Calu3 (cell line): ENCODE measurements at regions not wholly inside any gene's neighbourhood (a gene's known extent, or its start where the extent isn't known, plus 50 kb on each side); places are given as distances from the start of the nearest gene placed in this dataset.

Experiments
- BruUV-seq: library from RNA; stranded (reverse); fragments of 400-500 nt; replicated peaks from 2 replicates; lab custom pipeline; 2021; lab: Mats Ljungman, UMichigan
- CTCF ChIA-PET: fragments of 300-600 bp; sonication (Branson Sonifier 250); formaldehyde crosslinking; loops from one replicate; lab custom pipeline; 2022; ENCODE audit warnings: antibody characterized with exemption; lab: Charles Lee
- DNase-seq: peaks from one replicate; pipeline ENCODE4 v3.0.0; 2022
- H3K27ac Mint-ChIP-seq: one replicate; pipeline ENCODE4 v1.8.0; 2022; ENCODE audit warnings: mixed read lengths; ENCODE audit not compliant: unreplicated experiment
- H3K27me3 Mint-ChIP-seq: one replicate; pipeline ENCODE4 v1.8.0; 2022; ENCODE audit warnings: mixed read lengths; ENCODE audit not compliant: unreplicated experiment
- H3K36me3 Mint-ChIP-seq: one replicate; pipeline ENCODE4 v1.8.0; 2022; ENCODE audit warnings: mild to moderate bottlenecking, moderate library complexity, mixed read lengths; ENCODE audit not compliant: insufficient read depth, unreplicated experiment
- H3K4me1 Mint-ChIP-seq: one replicate; pipeline ENCODE4 v1.8.0; 2022; ENCODE audit warnings: mild to moderate bottlenecking, low read depth, mixed read lengths; ENCODE audit not compliant: unreplicated experiment
- H3K4me3 Mint-ChIP-seq: one replicate; pipeline ENCODE4 v1.8.0; 2022; ENCODE audit warnings: mild to moderate bottlenecking, low read depth, moderate library complexity, mixed read lengths; ENCODE audit not compliant: unreplicated experiment
- H3K9me3 Mint-ChIP-seq: one replicate; pipeline ENCODE4 v1.8.0; 2022; ENCODE audit warnings: low read depth, mixed read lengths; ENCODE audit not compliant: unreplicated experiment
- CTCF ChIP-seq: fragments of 200-600 bp; IDR thresholded peaks from one replicate; pipeline ENCODE4 v1.8.0; 2022; ENCODE audit warnings: antibody characterized with exemption; ENCODE audit not compliant: unreplicated experiment
- intact Hi-C: fragments of 100-400 bp; cut with micrococcal nuclease; formaldehyde crosslinking; loops from one replicate; pipeline ENCODE4 v1.10.0; 2022; ENCODE audit not compliant: unreplicated experiment

DNA sequence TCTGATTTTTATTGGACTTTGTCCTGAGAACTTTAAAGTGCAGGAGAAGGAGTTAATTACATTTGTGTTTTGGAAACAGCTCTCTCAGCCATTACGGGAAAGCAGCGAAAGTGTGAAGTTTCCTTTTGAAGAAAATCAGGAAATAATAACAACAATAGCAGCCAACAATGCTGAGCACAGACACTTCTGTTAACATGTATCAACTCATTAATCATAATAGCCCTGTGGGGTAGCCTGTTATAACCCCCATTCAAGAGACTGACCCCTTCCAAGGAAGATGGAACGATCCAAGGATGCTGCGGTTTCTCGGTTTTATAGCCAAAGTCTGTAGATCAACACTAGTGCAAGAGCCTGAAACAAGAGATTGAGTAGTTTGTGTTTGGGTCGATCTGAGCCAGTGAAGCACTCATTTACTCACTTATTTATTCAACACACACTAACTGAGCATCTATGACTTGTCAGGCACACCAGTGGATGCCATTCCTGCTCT lies 195.5 kb downstream of the DRD1 start:
- Mint-ChIP-seq H3K9me3 (peaks cover 30% of the 10 kb centered on the region), H3K36me3 (no peaks in the 10 kb centered on the region), H3K27me3 (no peaks in the 10 kb centered on the region), H3K4me1 (no peaks in the 10 kb centered on the region), H3K4me3 (no peak overlapping the region), H3K27ac (no peak overlapping the region)
- no peak for TF ChIP-seq CTCF
- no peak for DNase-seq
- CTCF ChIA-PET, result no interaction called here
- no TSS peak for BruUV-seq
- intact Hi-C loops, result no loop called here

DNA sequence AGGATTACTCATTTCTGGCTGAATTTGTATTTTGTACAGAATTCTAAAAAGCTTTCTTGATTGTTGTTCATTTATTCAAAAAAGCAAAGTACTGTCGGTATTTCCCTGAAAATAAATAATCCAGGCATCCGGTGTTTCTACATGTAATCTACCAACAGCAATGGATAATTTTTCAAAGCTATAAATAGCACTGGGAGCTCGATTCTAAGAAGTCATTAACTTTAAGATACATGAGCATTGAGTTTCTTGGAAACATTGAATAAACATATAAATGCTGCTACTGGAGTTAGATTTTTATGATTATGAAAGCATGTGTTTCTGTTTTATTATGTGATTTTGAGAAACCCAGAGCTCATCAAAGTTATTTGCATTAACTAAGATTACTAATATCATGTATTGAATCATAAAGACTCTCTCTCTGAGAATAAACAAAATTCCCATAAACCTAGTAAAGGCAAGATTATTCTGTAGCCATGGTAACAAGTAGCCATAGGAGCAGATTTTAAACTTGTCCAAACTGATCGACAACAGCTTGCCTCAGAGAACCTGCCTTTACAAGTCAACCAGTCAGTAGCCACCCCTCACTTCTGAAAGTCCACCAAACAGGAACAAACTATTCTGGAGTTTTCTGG lies 197.0 kb downstream of the DRD1 start:
- no peak for DNase-seq
- no peaks in the 10 kb centered on the region for H3K4me1 Mint-ChIP-seq
- H3K27me3 Mint-ChIP-seq, result no peaks in the 10 kb centered on the region
- H3K4me3 Mint-ChIP-seq, result no peak overlapping the region
- CTCF ChIA-PET, result no interaction called here
- intact Hi-C loops, result no loop called here
- peaks cover 26% of the 10 kb centered on the region for H3K9me3 Mint-ChIP-seq
- no peak overlapping the region for H3K27ac Mint-ChIP-seq
- no peaks in the 10 kb centered on the region for H3K36me3 Mint-ChIP-seq
- no peak for TF ChIP-seq CTCF
- no TSS peak for BruUV-seq

DNA sequence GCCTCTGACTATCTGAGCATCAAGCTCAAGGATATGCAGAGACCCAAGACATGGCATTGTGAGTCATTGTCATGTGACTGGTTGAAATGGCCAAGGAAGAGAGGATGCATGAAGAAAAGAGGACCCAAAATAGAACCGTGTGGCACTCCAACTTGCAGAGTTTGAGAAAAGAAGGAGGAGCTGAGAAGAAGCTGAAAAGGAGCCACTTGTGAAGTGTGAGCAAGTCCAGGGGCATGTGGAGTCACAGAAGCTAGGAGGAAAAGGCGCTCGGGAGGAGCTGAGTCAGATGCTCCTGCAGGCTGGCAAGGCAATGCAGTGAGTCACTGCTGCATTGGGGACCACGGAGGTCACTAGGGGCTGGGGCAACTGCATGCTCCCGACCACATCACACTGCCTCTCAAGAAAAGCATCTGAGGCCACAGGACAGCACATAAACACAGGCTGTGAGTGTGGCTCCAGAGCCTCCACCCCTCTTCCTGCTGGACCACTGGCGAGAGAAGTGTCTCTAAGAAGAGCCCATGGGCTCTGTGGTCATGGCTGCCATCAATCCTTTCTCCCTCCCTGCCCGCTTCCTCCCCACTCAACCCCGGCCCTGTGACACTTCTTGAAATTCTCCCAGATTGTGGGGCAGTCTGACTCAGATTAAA lies 197.6 kb downstream of the DRD1 start:
- CTCF ChIA-PET, result no interaction called here
- H3K9me3 Mint-ChIP-seq, result peaks cover 29% of the 10 kb centered on the region
- intact Hi-C loops, result no loop called here

DNA sequence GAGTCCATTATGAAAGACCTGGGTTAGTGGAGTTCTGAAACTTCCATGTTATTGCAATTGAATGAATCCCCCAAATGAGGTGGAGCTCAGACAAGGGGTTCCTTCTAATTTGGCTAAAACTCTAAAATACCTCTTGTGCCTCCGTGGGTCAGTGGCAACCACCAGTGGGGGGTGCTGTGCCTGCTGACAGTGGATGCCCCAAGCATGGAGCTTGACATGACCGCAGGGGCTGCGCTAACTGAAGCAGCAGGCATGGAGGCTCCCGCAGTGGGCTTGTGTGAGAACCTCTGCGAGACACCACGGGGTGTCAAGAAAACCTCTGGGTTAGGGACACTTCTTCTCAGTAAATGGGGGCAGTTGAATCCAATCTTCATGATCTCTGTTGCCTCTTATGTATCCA lies 200.5 kb downstream of the DRD1 start:
- no peak for TF ChIP-seq CTCF
- DNase-seq, result no peak
- Mint-ChIP-seq H3K4me3 (no peak overlapping the region), H3K4me1 (no peaks in the 10 kb centered on the region), H3K36me3 (no peaks in the 10 kb centered on the region), H3K9me3 (peaks cover 35% of the 10 kb centered on the region), H3K27me3 (no peaks in the 10 kb centered on the region), H3K27ac (no peak overlapping the region)
- no TSS peak for BruUV-seq
- CTCF ChIA-PET, result no interaction called here
- intact Hi-C loops, result no loop called here

More for the DNA sequence above, 197.6 kb downstream of the DRD1 start:
- no peaks in the 10 kb centered on the region for H3K4me1 Mint-ChIP-seq
- no peak overlapping the region for H3K27ac Mint-ChIP-seq
- DNase-seq, result no peak
- no peaks in the 10 kb centered on the region for H3K27me3 Mint-ChIP-seq
- BruUV-seq, result no TSS peak
- H3K4me3 Mint-ChIP-seq, result no peak overlapping the region
- no peak for TF ChIP-seq CTCF
- H3K36me3 Mint-ChIP-seq, result no peaks in the 10 kb centered on the region
